ENCODE measurements at regions not wholly inside any gene's neighbourhood (a gene's known extent, or its start where the extent isn't known, plus 50 kb on each side); places are given as distances from the start of the nearest gene placed in this dataset.
A peak's percentile ranks its signal among the peaks of the same experiment; 100 is the strongest.

- DNase-seq (ENCODE audit: low spot score), result no peak
These were observed 66.4 kb upstream of the GALNT2 start for GRCh38 chr1:230000493-230001184.

- peak; percentile 49 for DNase-seq (ENCODE audit: low spot score)
These were observed 64.8 kb upstream of the GALNT2 start for GRCh38 chr1:230002164-230002803.

- DNase-seq (ENCODE audit: low spot score), result no peak
These were observed 63.6 kb upstream of the GALNT2 start for GRCh38 chr1:230003409-230003808.

GRCh38 chr1:230005040-230005439 is 62.0 kb upstream of the GALNT2 start:
- DNase-seq (ENCODE audit: low spot score), result no peak

DNA sequence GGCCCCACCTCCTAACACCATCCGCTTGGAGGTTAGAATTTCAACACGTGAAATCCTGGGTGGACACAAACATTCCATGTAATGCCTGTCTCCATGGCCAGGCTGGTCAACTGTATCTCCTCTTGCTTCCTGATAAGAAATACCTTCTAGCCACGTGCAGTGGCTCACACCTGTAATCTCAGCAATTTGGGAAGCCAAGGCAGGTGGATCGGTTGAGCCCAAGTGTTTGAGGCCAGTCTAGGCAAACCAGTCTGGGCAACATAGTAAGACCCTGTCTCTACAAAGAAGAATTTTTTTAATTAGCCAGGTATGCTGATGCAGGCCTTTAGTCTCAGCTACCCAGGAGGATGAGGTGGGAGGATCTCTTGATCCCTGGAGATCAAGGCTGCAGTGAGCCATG is 58.3 kb upstream of the GALNT2 start:
- DNase-seq (ENCODE audit: low spot score), result no peak

- DNase-seq (ENCODE audit: low spot score), result no peak
These were observed 57.3 kb upstream of the GALNT2 start for GRCh38 chr1:230009611-230010313.

- no peak for DNase-seq (ENCODE audit: low spot score)
These were observed 56.3 kb upstream of the GALNT2 start for GRCh38 chr1:230010603-230011332.

DNA sequence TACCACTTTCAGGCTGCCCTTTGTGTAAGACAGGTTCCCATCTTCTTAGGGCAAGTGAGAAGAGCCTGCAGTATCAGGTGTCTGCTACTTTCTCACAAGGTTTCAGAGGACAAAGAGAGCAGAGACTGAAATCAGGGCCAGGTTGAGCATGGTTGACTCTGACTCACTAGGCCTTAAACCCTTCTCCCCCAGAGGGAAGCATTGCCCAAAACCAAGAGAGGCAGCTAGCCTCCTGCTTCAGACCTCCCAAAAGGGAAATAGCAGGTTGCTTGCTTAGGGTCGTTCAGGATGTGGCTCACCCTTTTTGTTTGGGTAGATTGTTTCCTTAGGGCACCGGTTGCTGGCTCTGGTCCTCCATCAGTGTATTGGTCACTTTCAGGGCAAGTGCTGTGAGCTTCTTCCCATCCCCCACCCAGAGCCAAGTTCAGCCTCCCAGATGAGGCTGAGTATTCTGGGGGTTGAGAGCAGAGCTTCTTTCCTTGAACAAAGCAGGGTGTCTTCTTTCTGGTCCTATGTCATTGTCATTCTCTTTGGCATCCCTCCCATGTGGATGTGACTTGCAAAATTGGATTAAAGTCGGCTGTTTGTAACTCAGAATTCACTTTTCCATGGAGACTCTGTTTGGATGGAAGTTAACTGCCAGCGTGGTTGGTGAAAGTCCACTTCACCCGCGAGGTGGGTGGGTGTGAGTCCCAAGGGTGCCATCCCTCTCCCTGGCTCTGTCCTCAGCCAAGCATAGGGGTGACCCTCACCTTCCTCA is 55.5 kb upstream of the GALNT2 start:
- peak; percentile 24 for DNase-seq (ENCODE audit: low spot score)

- no peak for DNase-seq (ENCODE audit: low spot score)
These were observed 55.0 kb upstream of the GALNT2 start for GRCh38 chr1:230012093-230012393.

DNA sequence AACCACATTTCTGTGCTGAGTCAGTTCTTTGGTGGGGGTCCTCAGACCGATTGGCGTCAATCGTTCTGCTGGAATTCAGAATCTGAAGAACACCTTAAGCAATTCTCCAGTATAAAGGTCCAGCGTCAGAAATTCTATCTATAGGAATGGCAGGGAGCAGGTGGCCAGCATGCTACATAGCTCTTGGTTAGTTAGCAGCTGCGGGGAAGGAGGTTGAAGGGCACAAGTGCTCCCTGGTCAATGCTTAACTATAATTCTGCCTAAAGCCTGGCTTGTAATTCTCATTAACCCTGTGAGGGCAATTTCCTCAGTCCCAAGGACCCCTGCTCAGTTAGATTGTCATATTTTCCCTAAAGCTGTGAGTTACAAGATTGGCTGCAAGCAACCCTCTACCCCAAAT is 54.3 kb upstream of the GALNT2 start:
- DNase-seq (ENCODE audit: low spot score), result no peak

DNA sequence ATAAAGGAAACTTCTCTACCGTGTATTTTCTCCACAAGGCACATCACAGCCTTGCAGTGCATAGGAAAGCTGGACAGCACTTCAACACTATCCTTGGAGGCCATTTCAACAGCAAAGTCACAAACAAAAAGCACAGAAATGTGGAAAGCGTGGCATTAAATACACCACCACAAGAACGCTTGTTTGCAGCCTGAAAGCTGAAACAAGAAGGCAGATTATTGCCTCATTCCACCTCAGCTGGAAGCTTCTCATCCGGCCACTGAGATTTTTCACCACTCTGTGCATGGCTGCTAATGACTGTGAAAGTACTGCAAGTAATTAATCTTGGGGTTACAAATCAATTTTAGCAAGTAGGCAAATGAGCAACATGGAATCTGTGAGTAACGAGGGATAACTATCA is 50.9 kb upstream of the GALNT2 start:
- DNase-seq (ENCODE audit: low spot score), result no peak

Data from globus pallidus (tissue), 1 donor.